Fibroblast of pulmonary artery (primary cell): ENCODE measurements at regions not wholly inside any gene's neighbourhood (a gene's known extent, or its start where the extent isn't known, plus 50 kb on each side); places are given as distances from the start of the nearest gene placed in this dataset.

ENCODE experiments used
- DNase-seq: peaks from one replicate; pipeline ENCODE4 v3.0.0-alpha.2; 2010; ENCODE audit warnings: low read depth
- H3K4me3 ChIP-seq: replicated peaks from 2 replicates; pipeline ENCODE4 v1.5.1; 2011; ENCODE audit warnings: low read depth, mild to moderate bottlenecking, control low read depth, low read length, moderate library complexity
- CTCF ChIP-seq: IDR thresholded peaks from 2 replicates; pipeline ENCODE4 v1.5.1; 2011; ENCODE audit warnings: mild to moderate bottlenecking, control low read depth, low read length, inconsistent platforms; ENCODE audit errors: missing control alignments

- DNase-seq: no peak
- TF ChIP-seq CTCF: no peak
- no peak overlapping the region for H3K4me3 ChIP-seq
These were observed 108.5 kb upstream of the NHSL1 start for GRCh38 chr6:138607478-138608433.

- DNase-seq: no peak
- H3K4me3 ChIP-seq: no peak overlapping the region
- TF ChIP-seq CTCF: no peak
These were observed 109.6 kb upstream of the NHSL1 start for GRCh38 chr6:138608896-138609295.

GRCh38 chr6:138609801-138610430 lies 110.6 kb upstream of the NHSL1 start:
- no peak overlapping the region for H3K4me3 ChIP-seq
- TF ChIP-seq CTCF: no peak
- no peak for DNase-seq

- no peak for DNase-seq
- TF ChIP-seq CTCF: no peak
- H3K4me3 ChIP-seq: no peak overlapping the region
These were observed 111.5 kb upstream of the NHSL1 start for GRCh38 chr6:138610816-138611215.

GRCh38 chr6:138614151-138614550 lies 114.9 kb upstream of the NHSL1 start:
- no peak for DNase-seq
- TF ChIP-seq CTCF: no peak
- H3K4me3 ChIP-seq: no peak overlapping the region

- no peak overlapping the region for H3K4me3 ChIP-seq
- TF ChIP-seq CTCF: no peak
- no peak for DNase-seq
These were observed 118.9 kb upstream of the NHSL1 start for GRCh38 chr6:138618168-138618567.

GRCh38 chr6:138620630-138621029 lies 121.3 kb upstream of the NHSL1 start:
- DNase-seq: no peak
- TF ChIP-seq CTCF: no peak
- no peak overlapping the region for H3K4me3 ChIP-seq
